GM12878 (cell line): ENCODE measurements at regions not wholly inside any gene's neighbourhood (a gene's known extent, or its start where the extent isn't known, plus 50 kb on each side); places are given as distances from the start of the nearest gene placed in this dataset.

Source experiments
- ATAC-seq: fragments of 200-7000 bp; cut with Tn5 transposase; 3 replicates; pipeline ENCODE4 v1.9.1; 2020; ENCODE audit warnings: mild to moderate bottlenecking, moderate library complexity
- BruUV-seq: library from RNA; stranded (reverse); fragments of 400-500 nt; replicated peaks from 2 replicates; lab custom pipeline; 2021; lab: Mats Ljungman, UMichigan
- CTCF ChIA-PET: fragments of 300-600 bp; sonication (Branson Sonifier 250); formaldehyde crosslinking; extraction: SDS; loops from one replicate; lab custom pipeline; 2021; ENCODE audit warnings: inconsistent platforms; lab: Yijun Ruan, JAX
- POLR2A ChIA-PET: fragments of 350-600 bp; formaldehyde crosslinking; extraction: SDS; loops from one replicate; lab custom pipeline; 2021; ENCODE audit warnings: inconsistent platforms; lab: Charles Lee
- RAD21 ChIA-PET: fragments of 300-600 bp; sonication (Branson Sonifier 250); formaldehyde crosslinking; loops from one replicate; lab custom pipeline; 2023; ENCODE audit warnings: antibody characterized with exemption; ENCODE audit not compliant: unreplicated experiment; lab: Charles Lee
- SMC1A ChIA-PET: fragments of 300-600 bp; sonication (Branson Sonifier 250); formaldehyde crosslinking; loops from one replicate; lab custom pipeline; 2023; ENCODE audit not compliant: unreplicated experiment, uncharacterized antibody; lab: Charles Lee
- DNase-seq: peaks from one replicate; pipeline ENCODE4 v3.0.0-alpha.2; 2011; ENCODE audit warnings: low read depth, low spot score
- FAIRE-seq: peaks from 3 replicates; lab custom pipeline; 2011; peaks lifted over from hg19 to GRCh38; lab: Jason Lieb, UNC
- H2AFZ ChIP-seq: 2 replicates; pipeline ENCODE4 v1.6.0; 2011; ENCODE audit warnings: low read depth, low read length, control low read depth; ENCODE audit not compliant: control insufficient read depth
- H3K27ac ChIP-seq: 2 replicates; pipeline ENCODE4 v1.5.1; 2011; ENCODE audit warnings: control low read depth; ENCODE audit not compliant: control insufficient read depth, insufficient read depth
- H3K27me3 ChIP-seq, 2 experiments: replicated peaks in 1 of 2; 2 replicates each; pipeline versions ENCODE4 v1.6.0 to v1.6.1; 2011; ENCODE audit warnings: low read length in 1 of 2; ENCODE audit not compliant: control insufficient read depth in 2 of 2, insufficient read depth in 2 of 2
- H3K36me3 ChIP-seq, 2 experiments: 2 replicates each; pipeline ENCODE4 v1.5.1; 2011; ENCODE audit warnings: low read length in 1 of 2; ENCODE audit not compliant: control insufficient read depth in 2 of 2, insufficient read depth in 2 of 2
- H3K4me1 ChIP-seq: 2 replicates; pipeline ENCODE4 v1.6.1; 2011; ENCODE audit warnings: mild to moderate bottlenecking, low read length, moderate library complexity, mixed read lengths; ENCODE audit not compliant: control insufficient read depth, insufficient read depth
- H3K4me2 ChIP-seq: 2 replicates; pipeline ENCODE4 v1.6.0; 2011; ENCODE audit warnings: control low read depth; ENCODE audit not compliant: control insufficient read depth, insufficient read depth
- H3K4me3 ChIP-seq: fragments of 200-600 bp; sonication (generic); 2 replicates; pipeline ENCODE4 v1.5.1; 2016
- H3K79me2 ChIP-seq: 2 replicates; pipeline ENCODE4 v1.6.0; 2011; ENCODE audit warnings: low read length; ENCODE audit not compliant: control insufficient read depth, insufficient read depth
- H3K9ac ChIP-seq: 2 replicates; pipeline ENCODE4 v1.8.0; 2011; ENCODE audit warnings: low read length, control low read depth, mixed read lengths; ENCODE audit not compliant: control insufficient read depth, insufficient read depth
- H3K9me3 ChIP-seq: replicated peaks from 3 replicates; pipeline ENCODE4 v1.5.1; 2011; ENCODE audit warnings: mild to moderate bottlenecking, low read length; ENCODE audit not compliant: control insufficient read depth, insufficient read depth
- H4K20me1 ChIP-seq: 2 replicates; pipeline ENCODE4 v1.6.0; 2011; ENCODE audit not compliant: control insufficient read depth, insufficient read depth
- HCFC1 ChIP-seq: fragments of 150-350 bp; IDR thresholded peaks from 2 replicates; pipeline ENCODE4 v1.6.1; 2014; ENCODE audit warnings: low read length
- KDM1A ChIP-seq: fragments of 200-600 bp; sonication (generic); IDR thresholded peaks from 2 replicates; pipeline ENCODE4 v1.6.1; 2016; ENCODE audit warnings: borderline replicate concordance
- KLF5 ChIP-seq: fragments of 450-650 bp; IDR thresholded peaks from 2 replicates; pipeline ENCODE4 v1.6.1; 2014; ENCODE audit warnings: mild to moderate bottlenecking; ENCODE audit not compliant: partially characterized antibody
- NR2F1 ChIP-seq: fragments of 450-650 bp; conservative IDR thresholded peaks from 2 replicates; pipeline ENCODE4 v1.6.1; 2017; ENCODE audit warnings: mild to moderate bottlenecking
- RB1 ChIP-seq: fragments of 450-650 bp; formaldehyde crosslinking; IDR thresholded peaks from 2 replicates; pipeline ENCODE4 v1.6.1; 2017; ENCODE audit warnings: mild to moderate bottlenecking, borderline replicate concordance
- WGBS: methylation state at CpG from one replicate; pipeline ENCODE4 v1.1.6; 2016; ENCODE audit warnings: low lambda C conversion rate; ENCODE audit not compliant: insufficient replicate concordance, insufficient coverage; ENCODE audit errors: missing lambda C conversion rate; 5-methylcytosine and 5-hydroxymethylcytosine counted together
- in situ Hi-C: fragments of 300-500 bp; cut with MboI; formaldehyde crosslinking; loops from 9 replicates; pipeline ENCODE4 v1.14.3; 2018; ENCODE audit warnings: mixed read lengths
- intact Hi-C: fragments of 100-400 bp; cut with micrococcal nuclease; formaldehyde crosslinking; loops from one replicate; pipeline ENCODE4 v1.14.2; 2022; ENCODE audit not compliant: unreplicated experiment
- TF ChIP-seq, protein P1 (sequence below): IDR thresholded peaks from 2 replicates; pipeline ENCODE4 v1.6.1; 2012; ENCODE audit warnings: low read depth, low read length, improper control_type of control experiment
- TF ChIP-seq, protein P2 (sequence below): IDR thresholded peaks from 2 replicates; pipeline ENCODE4 v1.6.1; 2011; ENCODE audit warnings: mild to moderate bottlenecking, low read depth, low read length, moderate library complexity; ENCODE audit not compliant: insufficient replicate concordance
- TF ChIP-seq, protein P3 (sequence below): IDR thresholded peaks from 2 replicates; pipeline ENCODE4 v1.6.1; 2011; ENCODE audit warnings: borderline replicate concordance, low read depth, mild to moderate bottlenecking, moderate library complexity, low read length; ENCODE audit not compliant: insufficient read depth, poor library complexity, severe bottlenecking

DNA sequence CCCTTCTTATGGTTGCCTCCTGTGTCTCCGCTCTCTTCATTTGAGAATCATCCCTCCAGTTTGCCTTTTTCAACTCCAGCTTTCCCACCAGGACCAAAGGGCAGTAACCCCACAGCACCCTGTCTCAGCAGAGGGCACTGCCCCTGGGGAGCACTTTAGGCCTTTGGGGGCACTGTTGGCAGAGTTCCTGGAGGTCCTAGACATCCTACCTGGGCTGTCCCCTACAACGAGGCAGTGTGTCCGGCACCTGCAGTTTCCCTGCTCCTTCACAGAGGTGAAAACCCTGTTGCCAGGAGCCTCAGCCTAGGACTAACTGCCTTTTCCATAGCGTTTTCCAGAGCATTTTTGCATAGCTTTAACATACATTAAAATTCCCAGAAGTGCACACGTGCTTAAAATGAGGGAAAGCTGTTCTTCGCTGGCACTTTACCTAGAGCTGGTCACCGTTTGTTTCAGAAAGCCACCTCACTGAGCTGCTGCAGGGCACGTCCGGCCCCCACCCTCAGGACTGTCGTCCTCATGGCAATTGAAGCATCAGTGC is 234.9 kb downstream of the TEX29 start:
- FAIRE-seq (no peak), ATAC-seq (no peak), DNase-seq (no peak)
- Histone ChIP-seq H3K4me2 (no peak overlapping the region), H3K79me2 (no peaks in the 10 kb centered on the region), H2AFZ (no peak overlapping the region), H3K4me1 (no peaks in the 10 kb centered on the region), H3K27ac (no peak overlapping the region), H4K20me1 (no peaks in the 10 kb centered on the region), H3K4me3 (no peak overlapping the region), H3K9ac (no peak overlapping the region), H3K9me3 (no peaks in the 10 kb centered on the region), H3K27me3 (no peaks in the 10 kb centered on the region; a peak in 1 of 4 replicates), H3K36me3 (no peaks in the 10 kb centered on the region)
- TF ChIP-seq, protein P1, sequence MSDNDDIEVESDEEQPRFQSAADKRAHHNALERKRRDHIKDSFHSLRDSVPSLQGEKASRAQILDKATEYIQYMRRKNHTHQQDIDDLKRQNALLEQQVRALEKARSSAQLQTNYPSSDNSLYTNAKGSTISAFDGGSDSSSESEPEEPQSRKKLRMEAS, result no peak
- TF ChIP-seq KLF5, result no peak
- no peak for TF ChIP-seq HCFC1
- TF ChIP-seq, protein P2, sequence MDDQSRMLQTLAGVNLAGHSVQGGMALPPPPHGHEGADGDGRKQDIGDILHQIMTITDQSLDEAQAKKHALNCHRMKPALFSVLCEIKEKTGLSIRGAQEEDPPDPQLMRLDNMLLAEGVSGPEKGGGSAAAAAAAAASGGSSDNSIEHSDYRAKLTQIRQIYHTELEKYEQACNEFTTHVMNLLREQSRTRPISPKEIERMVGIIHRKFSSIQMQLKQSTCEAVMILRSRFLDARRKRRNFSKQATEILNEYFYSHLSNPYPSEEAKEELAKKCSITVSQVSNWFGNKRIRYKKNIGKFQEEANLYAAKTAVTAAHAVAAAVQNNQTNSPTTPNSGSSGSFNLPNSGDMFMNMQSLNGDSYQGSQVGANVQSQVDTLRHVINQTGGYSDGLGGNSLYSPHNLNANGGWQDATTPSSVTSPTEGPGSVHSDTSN, result no peak
- TF ChIP-seq, protein P3, sequence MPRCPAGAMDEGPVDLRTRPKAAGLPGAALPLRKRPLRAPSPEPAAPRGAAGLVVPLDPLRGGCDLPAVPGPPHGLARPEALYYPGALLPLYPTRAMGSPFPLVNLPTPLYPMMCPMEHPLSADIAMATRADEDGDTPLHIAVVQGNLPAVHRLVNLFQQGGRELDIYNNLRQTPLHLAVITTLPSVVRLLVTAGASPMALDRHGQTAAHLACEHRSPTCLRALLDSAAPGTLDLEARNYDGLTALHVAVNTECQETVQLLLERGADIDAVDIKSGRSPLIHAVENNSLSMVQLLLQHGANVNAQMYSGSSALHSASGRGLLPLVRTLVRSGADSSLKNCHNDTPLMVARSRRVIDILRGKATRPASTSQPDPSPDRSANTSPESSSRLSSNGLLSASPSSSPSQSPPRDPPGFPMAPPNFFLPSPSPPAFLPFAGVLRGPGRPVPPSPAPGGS, result no peak
- no peak for TF ChIP-seq KDM1A
- TF ChIP-seq NR2F1, result no peak
- TF ChIP-seq RB1, result no peak
- no TSS peak for BruUV-seq
- POLR2A ChIA-PET, result no interaction called here
- CTCF ChIA-PET, result no interaction called here
- SMC1A ChIA-PET, result no interaction called here
- intact Hi-C loops (no loop called here), in situ Hi-C loops (no loop called here)
- 18% methylated on average over 10 of the region's 10 CpGs for WGBS
- RAD21 ChIA-PET, result no interaction called here
